Astrocyte of the spinal cord (primary cell): ENCODE measurements at regions not wholly inside any gene's neighbourhood (a gene's known extent, or its start where the extent isn't known, plus 50 kb on each side); places are given as distances from the start of the nearest gene placed in this dataset.

ENCODE experiments used
- DNase-seq: peaks from one replicate; pipeline ENCODE4 v3.0.0; 2011; ENCODE audit warnings: low read depth, low spot score
- H3K4me3 ChIP-seq: 2 replicates; pipeline ENCODE4 v1.5.1; 2011; ENCODE audit warnings: low read depth, mild to moderate bottlenecking, low read length, moderate library complexity
- CTCF ChIP-seq: IDR thresholded peaks from 2 replicates; pipeline ENCODE4 v1.5.1; 2012; ENCODE audit warnings: low read depth, mild to moderate bottlenecking, low read length, inconsistent platforms
- in situ Hi-C: cut with HindIII; loops from 2 replicates; pipeline ENCODE4 v1.10.0; 2017; ENCODE audit warnings: low sequenced_read_pairs

GRCh38 chr6:104431096-104431495 lies 428.6 kb downstream of the HACE1 start:
- TF ChIP-seq CTCF, result no peak
- in situ Hi-C loops, result no loop called here
- H3K4me3 ChIP-seq, result no peak overlapping the region
- no peak for DNase-seq

DNA sequence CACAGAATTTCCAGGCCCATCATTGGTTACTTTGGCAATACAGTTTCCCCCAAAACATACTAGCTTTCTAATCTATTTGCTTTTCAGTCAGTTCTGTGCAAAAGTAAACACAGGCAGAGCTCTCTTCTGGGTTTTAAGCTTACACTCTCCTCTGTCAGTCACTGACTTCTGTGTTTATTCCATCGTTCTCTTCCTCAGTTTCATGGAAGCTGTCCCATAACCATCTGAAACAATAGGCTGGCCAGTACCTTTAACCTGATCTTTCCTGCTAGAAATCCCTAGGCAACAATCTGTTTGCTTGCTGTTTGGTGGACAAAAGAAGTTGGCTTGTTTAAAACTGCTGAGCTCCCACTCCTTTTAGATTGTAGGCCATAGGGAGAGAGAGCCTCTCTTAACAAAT lies 431.5 kb downstream of the HACE1 start:
- in situ Hi-C loops, result no loop called here
- TF ChIP-seq CTCF, result no peak
- DNase-seq, result no peak
- no peak overlapping the region for H3K4me3 ChIP-seq

DNA sequence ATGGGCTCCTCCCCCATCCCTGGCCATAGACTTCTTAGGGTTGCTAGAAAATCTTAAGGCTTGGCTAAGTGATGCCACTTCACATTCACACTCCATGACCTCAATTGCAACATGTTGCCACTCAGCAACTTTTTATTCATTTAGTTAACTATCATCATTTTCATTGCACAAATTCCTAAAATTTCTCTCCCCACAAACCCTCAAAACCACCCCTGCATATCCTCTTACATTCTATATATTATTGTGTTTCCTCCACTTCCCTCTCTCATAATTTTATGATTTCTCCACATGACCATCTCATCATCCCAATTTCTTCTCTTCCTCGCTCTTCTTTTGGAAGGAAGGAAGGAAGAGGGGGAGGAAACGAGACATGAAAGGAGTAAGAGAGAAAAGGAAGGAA lies 436.0 kb downstream of the HACE1 start:
- in situ Hi-C loops, result no loop called here
- DNase-seq, result no peak
- no peak for TF ChIP-seq CTCF
- no peak overlapping the region for H3K4me3 ChIP-seq

DNA sequence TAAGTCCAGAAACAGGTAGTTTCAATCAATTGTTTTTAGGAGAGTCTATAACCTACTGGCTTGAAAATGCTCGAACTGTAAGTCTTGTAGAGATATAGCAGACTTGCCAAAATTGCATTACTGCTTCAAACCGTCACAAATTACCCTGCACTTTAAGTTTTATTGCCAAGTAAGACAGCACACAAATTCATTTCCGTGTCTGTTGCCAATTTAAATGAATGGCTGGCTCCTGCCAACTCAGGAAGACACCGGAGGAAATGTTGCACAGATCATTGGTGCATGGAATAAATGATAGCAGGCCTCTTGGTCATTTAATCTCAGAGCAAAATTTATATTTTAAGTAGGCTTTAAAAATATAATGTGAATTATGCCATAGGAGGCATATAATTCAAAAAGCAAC lies 438.1 kb downstream of the HACE1 start:
- TF ChIP-seq CTCF, result no peak
- H3K4me3 ChIP-seq, result no peak overlapping the region
- DNase-seq, result no peak
- in situ Hi-C loops, result no loop called here

GRCh38 chr6:104418839-104419238 lies 440.9 kb downstream of the HACE1 start:
- no peak for TF ChIP-seq CTCF
- no peak overlapping the region for H3K4me3 ChIP-seq
- DNase-seq, result no peak
- in situ Hi-C loops, result no loop called here

- in situ Hi-C loops, result no loop called here
- no peak for TF ChIP-seq CTCF
- no peak overlapping the region for H3K4me3 ChIP-seq
- DNase-seq, result no peak
Measured at GRCh38 chr6:104418125-104418524, 441.6 kb downstream of the HACE1 start.

DNA sequence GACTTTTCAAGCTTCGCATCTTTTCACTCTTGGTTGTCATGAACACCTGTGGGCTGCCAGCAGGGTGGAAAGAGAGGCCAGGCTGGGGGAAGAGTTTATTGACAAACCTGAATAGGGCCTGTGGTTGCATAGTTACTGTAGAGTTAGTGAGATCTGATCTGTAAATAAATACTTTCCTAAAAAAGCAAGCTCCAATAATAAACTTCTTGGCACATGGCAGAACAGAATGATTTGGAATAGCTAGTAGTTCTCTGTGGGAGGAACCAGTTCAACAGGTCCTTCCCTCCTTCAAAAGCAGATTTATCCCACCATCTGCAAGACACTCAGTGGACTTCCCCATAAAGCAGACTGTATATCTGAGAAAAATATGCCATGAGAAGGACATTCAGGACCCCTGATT lies 445.0 kb downstream of the HACE1 start:
- no peak for DNase-seq
- no peak for TF ChIP-seq CTCF
- in situ Hi-C loops, result no loop called here
- no peak overlapping the region for H3K4me3 ChIP-seq
